Suprapubic skin (tissue), 4 donors: ENCODE measurements at regions not wholly inside any gene's neighbourhood (a gene's known extent, or its start where the extent isn't known, plus 50 kb on each side); places are given as distances from the start of the nearest gene placed in this dataset.
A peak's percentile ranks its signal among the peaks of the same experiment; 100 is the strongest.
"Not testable (repeated sequence)": the region's sequence is repeated elsewhere in the genome, so short reads cannot be mapped to it uniquely, and the experiment has no call there.

ENCODE experiments used
- DNase-seq, 2 donors: peaks; one replicate each; pipeline ENCODE4 v3.0.0-alpha.2; 2019; ENCODE audit warnings: low spot score in 2 of 2
- H3K27ac ChIP-seq: fragments of 200-600 bp; sonication (generic); one replicate; pipeline ENCODE4 v1.5.1; 2019
- H3K27me3 ChIP-seq: fragments of 200-600 bp; sonication (generic); one replicate; pipeline ENCODE4 v1.5.1; 2019
- H3K36me3 ChIP-seq: fragments of 200-600 bp; sonication (generic); one replicate; pipeline ENCODE4 v1.5.1; 2019
- H3K4me1 ChIP-seq: fragments of 200-600 bp; sonication (generic); one replicate; pipeline ENCODE4 v1.5.1; 2019
- H3K4me3 ChIP-seq: fragments of 200-600 bp; sonication (generic); one replicate; pipeline ENCODE4 v1.5.1; 2019; ENCODE audit warnings: mild to moderate bottlenecking
- H3K9me3 ChIP-seq: fragments of 200-600 bp; sonication (generic); one replicate; pipeline ENCODE4 v1.5.1; 2019
- CTCF ChIP-seq, 2 donors: fragments of 200-600 bp in 1 of 2; fragments of 450-650 bp in 1 of 2; sonication (generic) in 1 of 2; IDR thresholded peaks; one replicate each; pipeline ENCODE4 v1.5.1; 2016 to 2019; ENCODE audit warnings: antibody characterized with exemption in 2 of 2, mild to moderate bottlenecking in 1 of 2, moderate library complexity in 1 of 2
- EP300 ChIP-seq: sonication (generic); formaldehyde crosslinking; IDR thresholded peaks from one replicate; pipeline ENCODE4 v1.6.1; 2017; ENCODE audit warnings: antibody characterized with exemption
- POLR2A ChIP-seq, 2 donors: fragments of 450-650 bp; IDR thresholded peaks; one replicate each; pipeline ENCODE4 v1.6.1; 2017; ENCODE audit warnings: antibody characterized with exemption in 2 of 2, mild to moderate bottlenecking in 2 of 2, moderate library complexity in 2 of 2
- POLR2AphosphoS5 ChIP-seq, 3 donors: sonication (generic); formaldehyde crosslinking; IDR thresholded peaks; one replicate each; pipeline ENCODE4 v1.6.1; 2017; ENCODE audit warnings: antibody characterized with exemption in 3 of 3
- WGBS: methylation state at CpG from one replicate; pipeline ENCODE4 v1.1.5; 2018; 5-methylcytosine and 5-hydroxymethylcytosine counted together

- no peaks in the 10 kb centered on the region for H3K36me3 ChIP-seq
- H3K4me3 ChIP-seq = no peak overlapping the region
- peaks cover 19% of the 10 kb centered on the region for H3K27me3 ChIP-seq
- DNase-seq = no peak
- H3K27ac ChIP-seq = no peak overlapping the region
- no peaks in the 10 kb centered on the region for H3K9me3 ChIP-seq
- TF ChIP-seq CTCF (IDR thresholded peaks at IDR 0.05) (no peak), POLR2AphosphoS5 (IDR thresholded peaks at IDR 0.05) (no peak), EP300 (no peak), POLR2A (IDR thresholded peaks at IDR 0.05) (no peak)
- WGBS = 92% methylated on average over 7 of the region's 7 CpGs
- H3K4me1 ChIP-seq = no peaks in the 10 kb centered on the region
Measured at GRCh38 chr6:167670938-167671338, 155.8 kb upstream of the AFDN start.

GRCh38 chr6:167671379-167671976 is 155.2 kb upstream of the AFDN start:
- 73% methylated on average over 3 of the region's 3 CpGs for WGBS
- H3K36me3 ChIP-seq = not testable (repeated sequence)
- DNase-seq = peak in 1 of 2 donors; percentile 6

GRCh38 chr6:167671977-167672687 is 154.6 kb upstream of the AFDN start:
- Histone ChIP-seq H3K4me1 (no peaks in the 10 kb centered on the region), H3K27me3 (peaks cover 19% of the 10 kb centered on the region), H3K4me3 (no peak overlapping the region), H3K27ac (no peak overlapping the region), H3K36me3 (no peaks in the 10 kb centered on the region), H3K9me3 (no peaks in the 10 kb centered on the region)
- WGBS = 89% methylated on average over 33 of the region's 33 CpGs
- peak in 1 of 2 donors; percentile 33 for DNase-seq
- TF ChIP-seq CTCF (IDR thresholded peaks at IDR 0.05) (no peak), EP300 (no peak), POLR2AphosphoS5 (IDR thresholded peaks at IDR 0.05) (no peak), POLR2A (IDR thresholded peaks at IDR 0.05) (no peak)

More at GRCh38 chr6:167671379-167671976, 155.2 kb upstream of the AFDN start:
- H3K27me3 ChIP-seq = peaks cover 17% of the 10 kb centered on the region
- not testable (repeated sequence) for H3K4me3 ChIP-seq, H3K9me3 ChIP-seq, H3K27ac ChIP-seq, H3K4me1 ChIP-seq

- Histone ChIP-seq H3K27me3 (peaks cover 19% of the 10 kb centered on the region), H3K9me3 (no peaks in the 10 kb centered on the region), H3K36me3 (no peaks in the 10 kb centered on the region), H3K4me1 (peaks cover 4% of the 10 kb centered on the region), H3K4me3 (no peak overlapping the region), H3K27ac (no peak overlapping the region)
- TF ChIP-seq POLR2A (IDR thresholded peaks at IDR 0.05) = no peak
- no peak for TF ChIP-seq EP300
- no peak for TF ChIP-seq POLR2AphosphoS5 (IDR thresholded peaks at IDR 0.05)
- no peak for TF ChIP-seq CTCF (IDR thresholded peaks at IDR 0.05)
- DNase-seq = no peak
- WGBS = 95% methylated on average over 3 of the region's 3 CpGs
Measured at GRCh38 chr6:167672738-167673137, 154.0 kb upstream of the AFDN start.

- TF ChIP-seq POLR2AphosphoS5 (IDR thresholded peaks at IDR 0.05) (no peak), CTCF (IDR thresholded peaks at IDR 0.05) (no peak), POLR2A (IDR thresholded peaks at IDR 0.05) (no peak), EP300 (no peak)
- H3K4me1 ChIP-seq = peaks cover 16% of the 10 kb centered on the region
- no peak for DNase-seq
- H3K27me3 ChIP-seq = peaks cover 30% of the 10 kb centered on the region
- H3K27ac ChIP-seq = no peak overlapping the region
- no peaks in the 10 kb centered on the region for H3K36me3 ChIP-seq
- H3K9me3 ChIP-seq = no peaks in the 10 kb centered on the region
- 60% methylated on average over 5 of the region's 5 CpGs for WGBS
- no peak overlapping the region for H3K4me3 ChIP-seq
Measured at GRCh38 chr6:167673946-167674345, 152.8 kb upstream of the AFDN start.
